ENCODE measurements at regions not wholly inside any gene's neighbourhood (a gene's known extent, or its start where the extent isn't known, plus 50 kb on each side); places are given as distances from the start of the nearest gene placed in this dataset.

DNA sequence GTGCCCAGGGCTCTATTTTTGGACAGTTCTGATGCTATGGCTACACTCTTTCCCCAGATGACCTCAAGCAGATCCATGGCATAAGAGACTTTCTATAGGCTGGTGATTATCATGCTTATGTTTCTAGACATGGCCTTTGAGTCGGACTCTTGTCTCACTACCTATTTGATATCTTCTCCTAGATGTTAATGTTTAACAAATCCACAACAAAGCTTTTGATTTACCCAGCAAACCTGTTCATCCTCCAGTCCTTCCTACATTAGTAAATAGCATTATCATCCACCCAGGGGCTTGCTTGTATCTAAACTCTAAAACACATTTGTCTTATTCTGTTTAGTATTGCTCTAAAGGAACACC is 188.7 kb downstream of the CSNK2A3 start:
- no peak for TF ChIP-seq CTCF (conservative IDR thresholded peaks at IDR 0.05)
- TF ChIP-seq EZH2 (IDR thresholded peaks at IDR 0.05; ENCODE audit: low read depth) = no peak
